CD4-positive, alpha-beta T cell treated with Interleukin-6 at 100 ng/mL for 8 hours (primary cell): ENCODE measurements at regions not wholly inside any gene's neighbourhood (a gene's known extent, or its start where the extent isn't known, plus 50 kb on each side); places are given as distances from the start of the nearest gene placed in this dataset.
"Not testable (repeated sequence)": the region's sequence is repeated elsewhere in the genome, so short reads cannot be mapped to it uniquely, and the experiment has no call there.

ENCODE experiments used
- DNase-seq: peaks from one replicate; pipeline ENCODE4 v3.0.0-alpha.2; 2020; ENCODE audit warnings: mixed read lengths, low spot score

DNA sequence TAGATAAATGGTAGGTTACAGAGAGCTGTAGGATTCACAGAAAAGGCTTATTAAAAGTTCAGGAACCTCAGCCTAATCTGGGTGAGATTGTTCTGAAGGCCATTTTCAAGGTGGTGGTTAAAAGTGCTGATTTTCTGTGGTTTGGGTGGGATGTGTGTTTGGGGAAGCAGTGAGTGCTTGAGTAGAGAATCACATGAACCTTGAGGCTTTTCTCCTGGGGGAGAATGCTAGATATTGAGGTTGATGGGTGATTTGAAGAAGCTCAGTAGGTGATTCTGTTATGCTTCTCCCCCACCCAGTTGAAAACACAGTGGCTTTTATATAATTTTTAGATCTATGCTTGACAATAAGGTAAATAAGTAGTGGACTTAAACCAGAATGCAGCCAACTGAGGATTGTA lies 420.9 kb downstream of the PCNX1 start:
- DNase-seq, result no peak

DNA sequence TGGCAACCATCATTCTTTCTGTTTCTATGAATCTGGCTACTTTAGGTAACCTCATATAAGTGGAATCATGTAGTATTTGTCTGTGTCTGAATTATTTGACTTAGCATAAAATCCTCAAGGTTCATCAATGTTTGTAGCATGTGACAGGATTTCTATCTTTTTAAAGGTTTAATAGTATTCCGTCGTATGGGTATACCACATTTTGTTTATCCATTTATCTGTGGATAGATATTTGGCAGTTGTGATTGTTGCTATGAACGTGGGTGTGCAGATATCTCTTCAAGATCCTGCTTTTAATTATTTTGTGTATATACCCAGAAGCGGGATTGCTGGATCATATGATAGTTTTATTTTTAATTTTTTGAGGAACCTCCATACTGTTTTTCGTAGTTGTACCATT lies 421.7 kb downstream of the PCNX1 start:
- no peak for DNase-seq

DNA sequence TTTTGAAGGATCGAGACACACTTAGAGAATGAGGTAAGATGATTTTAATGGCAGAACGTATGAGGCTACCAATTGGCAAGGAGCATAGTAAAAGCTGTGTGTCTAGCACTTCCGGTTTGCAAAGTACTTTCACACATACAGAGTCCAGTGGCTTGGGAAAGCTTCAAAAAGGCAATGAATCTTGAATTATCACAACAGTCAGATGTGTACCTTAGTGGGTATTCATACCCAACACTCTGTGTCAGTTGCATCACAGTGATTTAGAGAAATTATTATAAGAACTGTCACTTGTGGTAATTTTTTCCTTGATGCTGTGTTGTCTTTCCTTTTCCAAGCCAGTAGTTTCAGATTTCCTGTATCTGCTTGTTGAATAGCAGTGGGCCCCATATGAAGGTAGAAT lies 424.1 kb downstream of the PCNX1 start:
- no peak for DNase-seq

DNA sequence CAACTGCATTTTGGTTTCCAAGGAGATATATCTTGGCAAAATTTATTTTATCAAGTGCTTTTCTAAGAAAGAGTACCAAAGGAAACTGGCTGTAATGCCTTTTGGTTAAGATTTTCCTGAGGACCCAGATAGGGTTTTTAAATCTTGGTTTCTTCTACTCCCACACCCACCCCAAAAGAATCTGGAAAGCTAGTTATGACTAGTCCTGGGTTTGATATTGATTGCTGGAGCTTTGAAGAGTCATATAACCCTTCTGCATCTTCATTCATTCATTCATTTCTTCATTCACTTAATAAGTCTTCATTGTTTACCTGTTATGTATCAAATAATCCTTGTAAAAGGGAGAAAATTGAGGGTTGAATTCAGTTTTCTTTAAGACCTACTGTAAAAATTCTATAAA lies 425.2 kb downstream of the PCNX1 start:
- no peak for DNase-seq

DNA sequence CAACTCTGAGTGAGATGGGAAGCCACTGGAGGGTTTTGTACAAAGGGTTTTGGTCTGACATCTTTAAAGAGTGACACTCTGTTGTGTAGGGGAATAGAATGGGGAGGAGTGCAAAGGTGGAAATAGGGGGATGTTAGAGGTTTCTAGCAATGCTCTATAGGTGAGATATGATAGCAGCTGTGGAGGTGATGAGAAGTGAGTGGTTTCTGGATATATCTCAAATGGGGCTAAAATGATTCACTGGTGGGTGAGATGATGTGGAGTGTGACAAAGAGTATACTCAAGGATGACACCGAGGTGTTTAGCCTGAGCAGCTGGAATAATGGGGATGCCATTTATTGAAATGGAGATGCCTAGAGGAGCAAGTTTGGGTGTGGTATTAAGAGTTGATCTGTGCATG lies 426.4 kb downstream of the PCNX1 start:
- DNase-seq, result no peak

DNA sequence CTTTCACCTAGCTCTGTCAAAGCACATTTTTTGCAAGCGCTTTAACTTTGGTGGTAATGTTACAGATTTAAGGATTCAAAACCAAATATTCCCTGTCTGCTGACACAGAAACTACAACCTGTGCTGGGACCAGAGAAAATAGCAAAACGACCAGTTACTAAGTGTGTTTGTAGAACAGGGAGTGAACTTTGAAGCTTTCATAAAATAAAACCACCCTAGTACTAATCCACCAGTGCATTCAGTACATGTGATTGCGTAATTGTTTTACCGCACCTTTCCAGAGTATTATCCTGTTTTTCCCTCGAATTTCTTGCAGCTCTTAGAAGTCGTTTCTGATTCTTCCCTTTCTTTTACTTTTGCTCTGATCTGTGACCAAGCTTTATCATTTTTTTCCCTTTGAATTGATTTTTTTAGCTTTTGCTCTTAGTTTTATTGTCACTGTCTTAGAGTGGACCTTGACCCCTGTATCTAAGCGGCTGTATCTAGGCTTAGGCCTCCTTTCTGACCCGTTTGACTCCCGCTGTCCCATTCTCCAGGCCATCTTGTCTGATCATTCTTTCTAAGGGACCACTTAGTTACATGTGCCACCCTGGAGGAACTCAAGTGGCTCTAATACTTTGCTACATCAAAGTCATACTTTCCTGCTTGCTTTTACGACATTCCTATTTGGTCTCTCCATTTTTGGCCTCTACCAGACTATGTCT lies 429.4 kb downstream of the PCNX1 start:
- DNase-seq, result no peak

DNA sequence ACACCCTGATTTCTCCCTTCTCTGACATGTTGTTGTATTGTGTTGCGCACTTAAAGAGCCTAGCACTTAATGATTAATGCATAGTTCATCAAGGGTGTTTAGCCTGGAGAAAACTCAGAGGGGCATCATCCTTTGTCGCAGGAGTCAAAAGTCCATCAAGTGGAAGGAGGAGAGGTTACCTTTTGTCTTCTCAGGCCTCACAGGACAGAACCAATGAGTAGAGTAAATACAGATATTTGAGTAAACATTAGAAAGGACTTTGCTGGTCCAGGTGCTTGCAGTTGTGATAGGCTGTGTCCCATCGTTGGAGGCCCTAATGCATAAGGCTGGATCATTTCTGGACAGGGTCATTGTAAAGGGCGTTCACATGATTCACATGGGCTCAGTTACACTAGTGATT lies 430.9 kb downstream of the PCNX1 start:
- no peak for DNase-seq

DNA sequence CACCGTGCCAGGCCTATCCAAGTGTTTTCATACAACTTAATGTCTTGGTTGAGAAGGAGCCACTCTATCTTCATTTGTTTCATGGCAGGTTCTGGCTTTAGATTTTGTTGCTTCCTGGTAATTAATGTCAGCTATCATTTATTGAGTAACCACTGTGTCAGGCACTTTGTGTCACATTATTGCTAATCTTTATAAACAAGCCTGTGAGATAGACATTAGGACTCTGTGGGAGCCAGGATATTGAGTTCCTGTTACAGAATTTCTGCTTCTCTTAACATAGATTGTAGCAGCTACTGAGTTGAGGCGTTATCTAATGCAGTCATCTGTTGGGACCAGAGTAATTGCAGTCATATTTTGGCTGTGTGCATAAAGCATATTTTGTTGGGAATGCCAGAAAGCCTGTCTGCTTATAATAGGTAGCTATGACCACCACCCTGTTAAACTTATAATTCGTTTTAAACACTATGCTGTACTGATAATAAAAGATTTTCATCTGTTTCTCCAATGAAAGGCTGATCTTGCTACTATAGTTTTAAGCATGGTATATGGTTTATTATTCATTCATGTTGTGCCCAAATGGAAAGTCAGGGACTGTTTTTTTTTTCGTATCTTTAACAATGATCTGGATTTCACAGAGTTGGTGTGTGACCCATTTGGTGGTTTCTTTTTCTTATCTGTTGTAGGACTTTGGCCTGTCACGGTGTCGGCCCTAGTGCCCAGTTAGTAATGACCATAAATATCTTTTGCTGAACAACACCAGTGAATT lies 432.6 kb downstream of the PCNX1 start:
- no peak for DNase-seq

DNA sequence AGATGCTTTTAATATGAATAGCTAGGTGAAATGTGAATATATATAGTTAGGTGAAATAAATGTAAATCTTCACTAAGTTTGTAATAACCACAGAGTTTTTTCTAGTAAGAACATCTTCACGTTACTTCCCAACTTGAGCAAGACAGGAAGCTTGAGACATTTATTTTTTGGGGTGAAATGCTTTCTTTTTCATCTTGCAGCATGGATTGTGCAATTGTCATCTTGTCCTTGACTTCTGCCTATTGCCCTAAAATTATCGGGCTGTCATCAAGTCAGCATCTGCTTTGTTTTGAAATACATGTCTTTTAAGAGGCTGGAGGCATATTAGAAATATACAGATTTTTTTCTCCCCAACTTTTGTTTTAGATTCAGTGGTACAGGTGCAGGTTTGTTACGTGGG lies 433.9 kb downstream of the PCNX1 start:
- DNase-seq, result no peak

DNA sequence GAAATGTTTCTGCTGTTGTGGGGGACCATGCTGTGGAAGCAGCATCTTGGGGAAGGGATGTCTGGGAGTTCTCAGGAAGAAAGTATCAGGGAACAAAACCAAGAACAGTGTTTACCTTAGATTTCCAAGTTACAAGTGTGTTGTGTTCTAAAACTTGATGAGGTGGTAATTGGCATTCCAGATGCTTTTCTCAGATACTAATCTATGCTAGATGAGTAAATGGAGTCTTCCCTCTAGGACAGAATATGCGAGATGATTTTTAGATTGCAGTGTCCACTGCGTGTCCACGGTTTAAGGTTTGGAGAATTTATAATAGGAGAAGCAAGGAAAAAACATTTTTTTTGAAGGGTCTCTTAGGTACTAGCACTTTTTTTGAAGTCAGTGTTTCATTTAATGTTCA lies 436.5 kb downstream of the PCNX1 start:
- no peak for DNase-seq

DNA sequence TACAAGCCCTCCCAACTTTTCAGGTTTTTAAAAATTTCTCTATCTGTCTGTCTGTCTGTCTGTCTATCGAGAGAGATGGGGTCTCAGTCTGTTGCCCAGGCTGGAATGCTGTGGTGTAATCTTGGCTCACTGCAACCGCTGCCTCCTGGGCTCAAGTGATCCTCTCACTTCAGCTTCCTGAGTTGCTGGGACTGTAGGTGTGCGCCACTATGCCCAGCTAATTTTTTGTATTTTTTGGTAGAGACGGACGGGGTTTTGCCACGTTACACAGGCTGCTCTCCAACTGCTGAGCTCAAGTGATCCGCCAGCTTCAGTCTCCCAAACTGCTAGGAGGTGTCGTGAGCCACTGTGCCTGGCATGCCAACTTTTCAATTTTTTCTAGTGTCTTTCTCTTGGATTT lies 437.2 kb downstream of the PCNX1 start:
- no peak for DNase-seq

DNA sequence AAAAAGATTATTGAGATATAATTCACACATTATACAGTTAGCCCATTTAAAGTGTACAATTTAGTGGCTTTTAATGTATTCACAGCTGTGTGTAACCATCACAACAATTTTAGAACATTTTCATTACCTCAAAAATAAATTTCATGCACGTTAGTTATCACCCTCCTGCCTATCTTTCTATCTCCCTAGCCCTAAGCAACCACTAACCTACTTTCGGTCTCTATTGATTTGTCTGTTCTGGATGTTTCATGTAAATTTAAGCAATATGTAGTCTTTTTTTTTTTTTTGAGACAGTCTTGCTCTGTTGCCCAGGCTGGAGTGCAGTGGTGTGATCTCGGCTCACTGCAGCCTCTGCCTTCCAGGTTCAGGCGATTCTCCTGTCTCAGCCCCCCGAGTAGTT lies 439.4 kb downstream of the PCNX1 start:
- DNase-seq, result no peak

DNA sequence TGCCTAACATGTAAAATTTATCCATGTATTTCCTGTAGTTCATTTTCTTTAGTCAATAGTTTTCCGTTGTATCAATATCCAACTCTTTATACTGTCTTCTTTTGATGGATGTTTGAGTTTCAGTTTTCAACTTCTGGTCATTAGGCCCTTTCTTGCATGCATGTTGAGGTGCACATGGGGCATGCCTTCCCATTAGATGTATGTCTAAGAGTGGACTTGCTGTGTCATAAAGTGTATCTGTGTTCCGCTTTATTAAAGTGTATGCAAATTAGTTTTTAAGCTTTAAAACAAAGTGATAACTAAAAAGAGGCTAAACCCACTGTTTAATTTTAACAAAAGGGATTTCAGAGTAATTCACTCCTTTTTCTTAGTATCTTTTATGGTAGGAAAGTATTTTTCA lies 441.1 kb downstream of the PCNX1 start:
- DNase-seq, result no peak

DNA sequence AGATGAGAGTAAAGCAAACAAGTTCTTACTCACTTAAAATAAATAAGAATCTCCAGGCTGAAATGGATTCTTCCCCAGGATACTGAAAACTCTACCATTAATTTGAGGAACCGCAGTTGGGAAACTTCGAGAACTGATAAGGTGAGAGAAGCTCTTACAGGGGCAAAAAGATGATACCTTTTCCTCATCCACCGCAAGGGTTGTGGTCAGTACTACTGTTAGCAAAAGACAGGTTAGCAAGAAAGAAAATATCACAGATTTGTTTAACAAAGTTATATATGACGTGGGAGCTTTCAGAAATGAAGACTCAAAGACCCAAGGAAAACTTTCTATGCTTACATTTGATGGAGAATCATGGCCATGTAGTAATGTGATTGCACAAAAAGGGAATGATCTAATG lies 441.6 kb downstream of the PCNX1 start:
- DNase-seq, result no peak

DNA sequence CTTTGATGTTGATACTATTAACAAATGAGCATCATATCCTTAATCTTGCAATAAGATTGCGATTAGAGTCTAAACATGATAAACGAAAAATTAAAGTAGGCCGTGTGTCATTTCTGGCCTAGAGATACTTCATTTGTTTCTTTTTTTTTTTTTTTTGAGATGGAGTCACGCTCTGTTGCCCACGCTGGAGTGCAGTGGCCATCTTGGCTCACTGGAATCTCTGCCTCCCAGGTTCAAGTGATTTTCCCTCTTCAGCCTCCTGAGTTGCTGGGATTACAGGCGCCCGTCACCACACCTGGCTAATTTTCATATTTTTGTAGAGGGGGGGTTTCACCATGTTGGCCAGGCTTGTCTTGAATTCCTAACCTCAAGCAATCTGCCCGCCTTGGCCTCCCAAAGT lies 446.9 kb downstream of the PCNX1 start:
- DNase-seq, result no peak

DNA sequence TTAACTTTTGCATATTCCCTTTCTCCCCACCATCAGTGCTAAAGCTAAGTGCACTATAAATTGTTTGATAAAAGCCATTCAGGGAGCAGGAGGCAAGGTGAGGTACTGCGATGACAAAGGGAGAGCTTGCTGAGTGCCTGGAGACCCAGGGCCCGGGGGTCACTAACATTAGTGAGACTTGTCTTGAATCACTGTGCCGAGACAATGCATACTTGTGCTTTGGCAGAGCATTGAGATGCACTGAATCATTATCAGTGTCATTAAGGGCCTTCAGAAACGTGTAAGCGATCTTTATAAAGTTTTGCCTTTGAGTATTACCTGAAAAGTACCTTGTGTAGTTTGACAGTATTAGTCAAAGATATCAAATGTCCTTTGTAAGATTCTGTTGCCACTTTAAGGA lies 447.5 kb downstream of the PCNX1 start:
- no peak for DNase-seq

DNA sequence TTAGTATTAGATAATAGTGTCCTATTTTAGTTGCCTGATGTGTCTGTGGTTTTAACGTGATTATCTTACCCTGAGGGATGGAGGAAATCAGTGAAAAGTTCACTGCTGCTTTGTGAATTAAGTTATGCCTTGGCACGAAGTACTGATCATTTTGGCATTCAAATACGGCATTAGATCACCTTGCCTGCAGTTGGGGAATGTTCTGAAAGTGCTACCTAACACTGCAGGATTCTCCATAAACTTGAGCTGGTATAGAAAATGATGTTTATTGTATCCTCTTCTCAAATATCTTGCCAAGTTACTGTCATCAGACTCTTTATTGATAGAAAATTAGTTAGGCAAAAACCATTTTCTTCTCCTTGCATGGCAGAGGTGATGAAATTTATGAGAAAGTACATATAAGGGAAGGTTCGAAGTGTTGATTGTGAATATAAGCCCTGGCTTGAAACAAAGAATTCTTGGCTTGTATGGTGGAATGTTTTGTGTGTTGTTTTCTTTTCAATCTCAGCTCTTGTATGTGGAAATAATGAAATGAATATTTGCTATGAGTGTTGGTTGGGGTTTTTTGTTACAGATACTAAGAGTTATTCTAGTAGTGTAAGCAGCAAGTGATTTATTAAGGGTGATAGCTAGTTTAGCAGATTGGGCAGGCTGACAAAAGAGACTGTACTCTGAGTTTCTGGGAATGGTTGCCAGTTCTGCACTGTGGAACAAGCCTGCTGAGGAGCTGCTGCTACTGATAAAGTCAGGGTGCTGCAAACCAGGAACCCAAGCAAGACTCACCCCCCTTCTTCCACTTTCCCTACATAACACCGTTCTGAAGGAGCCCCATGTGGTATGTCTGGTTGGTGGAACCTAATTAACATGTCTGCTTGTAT lies 448.3 kb downstream of the PCNX1 start:
- no peak for DNase-seq

DNA sequence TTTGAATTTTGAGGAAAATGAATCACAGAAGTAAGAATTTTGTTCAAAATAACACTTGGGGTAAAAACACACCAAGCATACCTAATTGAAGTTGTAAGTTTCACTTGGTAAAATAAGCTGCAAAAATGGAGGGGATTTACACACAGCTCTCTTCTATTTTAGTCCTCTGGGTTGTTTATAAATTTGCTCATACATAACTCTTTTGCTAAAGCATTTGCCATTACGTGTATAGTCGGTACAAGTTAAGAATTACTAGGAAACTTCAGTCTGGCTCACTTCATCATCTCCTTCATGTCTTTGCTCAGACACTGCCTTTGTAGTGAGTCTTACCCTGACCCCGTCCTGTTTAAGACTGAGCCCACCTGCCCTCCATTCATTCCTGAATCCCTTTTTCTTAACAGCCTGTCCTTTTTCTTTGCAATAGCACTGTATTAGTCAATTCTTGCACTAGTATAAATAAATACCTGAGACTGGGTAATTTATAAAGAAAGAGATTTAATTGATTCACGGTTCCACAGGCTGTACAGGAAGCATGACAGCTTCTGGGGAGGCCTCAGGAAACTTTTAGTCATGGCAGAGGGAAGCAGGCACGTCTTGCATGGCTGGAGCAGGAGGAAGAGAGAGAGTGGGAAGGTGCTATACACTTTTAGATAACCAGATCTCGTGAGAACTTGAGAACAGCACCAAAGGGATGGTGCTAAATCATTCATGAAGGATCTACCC lies 451.1 kb downstream of the PCNX1 start:
- DNase-seq, result no peak

DNA sequence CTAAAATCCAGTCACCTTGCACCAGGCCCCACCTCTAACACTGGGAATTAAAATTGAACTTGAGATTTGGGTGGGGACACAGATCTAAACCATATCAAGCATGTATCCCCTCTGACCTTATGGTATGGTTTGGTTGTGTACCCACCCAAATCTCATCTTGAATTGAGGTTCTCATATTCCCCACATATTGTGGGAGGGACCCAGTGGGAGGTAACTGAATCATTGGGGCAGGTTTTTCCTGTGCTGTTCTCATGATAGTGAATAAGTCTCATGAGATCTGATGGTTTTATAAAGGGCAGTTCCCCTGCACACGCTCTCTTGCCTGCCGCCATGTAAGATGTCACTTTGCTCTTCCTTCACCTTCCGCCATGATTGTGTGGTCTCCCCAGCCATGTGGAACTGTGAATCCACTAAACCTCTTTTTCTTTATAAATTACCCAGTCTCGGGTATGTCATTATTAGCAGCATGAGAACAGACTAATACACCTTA lies 451.7 kb downstream of the PCNX1 start:
- not testable (repeated sequence) for DNase-seq

DNA sequence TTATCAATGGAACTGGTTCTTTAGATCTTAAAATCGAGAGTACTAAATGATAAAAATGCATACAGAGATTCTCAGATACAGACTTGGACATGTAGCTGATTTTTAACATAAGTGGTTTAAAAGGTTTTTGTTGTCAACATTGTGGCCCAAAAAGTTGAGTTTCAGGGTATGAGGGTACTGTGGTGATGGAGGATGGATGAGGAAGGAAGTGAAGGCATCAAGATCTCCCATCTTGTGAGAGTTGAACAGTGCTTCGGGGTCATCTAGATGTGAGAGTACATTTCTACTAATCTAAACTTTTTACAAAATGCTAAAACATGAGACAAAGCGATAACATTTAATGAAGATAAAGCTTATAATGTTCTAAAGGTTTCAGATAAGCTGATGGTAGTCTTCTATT lies 452.6 kb downstream of the PCNX1 start:
- no peak for DNase-seq

DNA sequence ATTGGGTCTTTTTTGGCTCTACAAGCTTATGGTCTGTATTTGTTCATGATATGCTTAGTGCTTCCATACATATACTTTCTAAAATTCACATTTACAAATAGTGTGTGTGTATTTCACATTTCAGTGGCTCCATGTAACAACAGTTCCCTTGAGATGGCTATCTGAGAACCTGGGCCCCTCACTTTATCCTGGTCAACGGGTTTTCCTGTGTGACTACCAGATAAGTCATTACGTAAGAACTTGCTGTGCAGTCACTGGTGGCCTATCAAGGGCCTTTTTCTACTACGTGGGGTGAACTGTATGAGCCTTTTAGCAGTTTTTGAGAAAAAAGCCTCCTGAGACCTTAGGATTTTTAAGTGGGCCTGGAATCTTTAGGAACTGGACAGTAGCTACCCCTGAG lies 454.1 kb downstream of the PCNX1 start:
- no peak for DNase-seq

DNA sequence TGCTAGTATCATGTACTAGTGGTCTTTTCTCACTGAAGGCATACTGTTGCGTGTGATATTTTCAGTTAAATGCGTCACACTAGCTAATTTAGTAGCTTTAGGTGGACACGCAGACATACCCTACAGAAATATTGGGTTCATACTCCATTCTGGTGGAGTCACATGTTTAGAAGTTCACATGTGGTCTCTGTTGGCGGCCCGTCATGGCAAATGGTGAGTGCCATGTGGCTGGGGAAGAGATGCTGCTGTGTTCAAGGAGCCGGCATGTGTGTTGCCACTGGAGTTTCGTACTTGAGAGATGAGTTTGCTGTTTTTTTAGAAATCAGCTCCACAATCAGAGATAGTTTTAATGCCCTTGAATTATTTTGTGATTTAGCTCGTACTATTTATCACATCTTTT lies 454.6 kb downstream of the PCNX1 start:
- DNase-seq, result no peak
